GM12878 (cell line): ENCODE measurements at regions not wholly inside any gene's neighbourhood (a gene's known extent, or its start where the extent isn't known, plus 50 kb on each side); places are given as distances from the start of the nearest gene placed in this dataset.

ENCODE experiments used
- BCL11A ChIP-seq: IDR thresholded peaks from 2 replicates; pipeline ENCODE4 v1.6.1; 2011; ENCODE audit warnings: low read depth, low read length
- CEBPZ ChIP-seq: fragments of 150-350 bp; IDR thresholded peaks from 2 replicates; pipeline ENCODE4 v1.6.1; 2016; ENCODE audit warnings: low read depth, low read length
- MYC ChIP-seq: IDR thresholded peaks from 2 replicates; pipeline ENCODE4 v1.6.1; 2011; ENCODE audit warnings: mild to moderate bottlenecking, low read length, moderate library complexity, inconsistent platforms; ENCODE audit not compliant: insufficient read depth, insufficient replicate concordance, insufficient read length, severe bottlenecking
- POLR2AphosphoS5 ChIP-seq: IDR thresholded peaks from 2 replicates; pipeline ENCODE4 v1.6.1; 2011; ENCODE audit warnings: mild to moderate bottlenecking, low read length, inconsistent platforms
- RAD21 ChIP-seq: IDR thresholded peaks from 2 replicates; pipeline ENCODE4 v1.6.1; 2011; ENCODE audit warnings: mild to moderate bottlenecking, low read depth, low read length, moderate library complexity; ENCODE audit not compliant: insufficient read depth
- REST ChIP-seq: IDR thresholded peaks from 2 replicates; pipeline ENCODE4 v1.6.1; 2012; ENCODE audit warnings: mild to moderate bottlenecking, low read depth, low read length
- SPI1 ChIP-seq: IDR thresholded peaks from 2 replicates; pipeline ENCODE4 v1.6.1; 2011; ENCODE audit warnings: low read depth, mild to moderate bottlenecking, low read length, moderate library complexity, borderline replicate concordance; ENCODE audit not compliant: insufficient read depth
- TF ChIP-seq, protein P1 (sequence below): IDR thresholded peaks from 2 replicates; pipeline ENCODE4 v1.6.1; 2012; ENCODE audit warnings: low read depth, low read length, improper control_type of control experiment
- TF ChIP-seq, protein P2 (sequence below), 3 experiments: IDR thresholded peaks in 2 of 3; conservative IDR thresholded peaks in 1 of 3; 2 replicates each; pipeline ENCODE4 v1.5.1; 2011; ENCODE audit warnings: low read depth in 3 of 3, low read length in 3 of 3, mild to moderate bottlenecking in 3 of 3, control low read depth in 2 of 3, moderate library complexity in 2 of 3, inconsistent platforms in 1 of 3, mixed read lengths in 1 of 3; ENCODE audit not compliant: control insufficient read depth in 2 of 3, insufficient read depth in 1 of 3; ENCODE audit errors: extremely low read depth in 1 of 3

GRCh38 chr1:14390816-14391215 lies 207.7 kb upstream of the KAZN start:
- no peak for TF ChIP-seq RAD21
- no peak for TF ChIP-seq REST
- TF ChIP-seq, protein P1, sequence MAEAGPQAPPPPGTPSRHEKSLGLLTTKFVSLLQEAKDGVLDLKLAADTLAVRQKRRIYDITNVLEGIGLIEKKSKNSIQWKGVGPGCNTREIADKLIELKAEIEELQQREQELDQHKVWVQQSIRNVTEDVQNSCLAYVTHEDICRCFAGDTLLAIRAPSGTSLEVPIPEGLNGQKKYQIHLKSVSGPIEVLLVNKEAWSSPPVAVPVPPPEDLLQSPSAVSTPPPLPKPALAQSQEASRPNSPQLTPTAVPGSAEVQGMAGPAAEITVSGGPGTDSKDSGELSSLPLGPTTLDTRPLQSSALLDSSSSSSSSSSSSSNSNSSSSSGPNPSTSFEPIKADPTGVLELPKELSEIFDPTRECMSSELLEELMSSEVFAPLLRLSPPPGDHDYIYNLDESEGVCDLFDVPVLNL: no peak
- no peak for TF ChIP-seq BCL11A
- TF ChIP-seq SPI1: no peak
- TF ChIP-seq POLR2AphosphoS5: no peak
- TF ChIP-seq CEBPZ: no peak
- TF ChIP-seq MYC: no peak
- TF ChIP-seq, protein P2, sequence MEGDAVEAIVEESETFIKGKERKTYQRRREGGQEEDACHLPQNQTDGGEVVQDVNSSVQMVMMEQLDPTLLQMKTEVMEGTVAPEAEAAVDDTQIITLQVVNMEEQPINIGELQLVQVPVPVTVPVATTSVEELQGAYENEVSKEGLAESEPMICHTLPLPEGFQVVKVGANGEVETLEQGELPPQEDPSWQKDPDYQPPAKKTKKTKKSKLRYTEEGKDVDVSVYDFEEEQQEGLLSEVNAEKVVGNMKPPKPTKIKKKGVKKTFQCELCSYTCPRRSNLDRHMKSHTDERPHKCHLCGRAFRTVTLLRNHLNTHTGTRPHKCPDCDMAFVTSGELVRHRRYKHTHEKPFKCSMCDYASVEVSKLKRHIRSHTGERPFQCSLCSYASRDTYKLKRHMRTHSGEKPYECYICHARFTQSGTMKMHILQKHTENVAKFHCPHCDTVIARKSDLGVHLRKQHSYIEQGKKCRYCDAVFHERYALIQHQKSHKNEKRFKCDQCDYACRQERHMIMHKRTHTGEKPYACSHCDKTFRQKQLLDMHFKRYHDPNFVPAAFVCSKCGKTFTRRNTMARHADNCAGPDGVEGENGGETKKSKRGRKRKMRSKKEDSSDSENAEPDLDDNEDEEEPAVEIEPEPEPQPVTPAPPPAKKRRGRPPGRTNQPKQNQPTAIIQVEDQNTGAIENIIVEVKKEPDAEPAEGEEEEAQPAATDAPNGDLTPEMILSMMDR (IDR thresholded peaks at IDR 0.05 in 2 of 3, conservative IDR thresholded peaks at IDR 0.05 in 1 of 3; ENCODE audit: control insufficient read depth in 2 of 3, extremely low read depth in 1 of 3, insufficient read depth in 1 of 3, low read depth in 3 of 3, low read length in 3 of 3): no peak
